ENCODE measurements at regions not wholly inside any gene's neighbourhood (a gene's known extent, or its start where the extent isn't known, plus 50 kb on each side); places are given as distances from the start of the nearest gene placed in this dataset.

- no peak overlapping the region for H3K27ac Mint-ChIP-seq
- no peaks in the 10 kb centered on the region for H3K36me3 ChIP-seq
Measured at GRCh38 chr2:13485256-13485655, 768.5 kb downstream of the TRIB2 start.

GRCh38 chr2:13488965-13489364 is 772.2 kb downstream of the TRIB2 start:
- Histone ChIP-seq H4K20me1 (ENCODE audit: low read depth) (no peaks in the 10 kb centered on the region), H3K9me3 (ENCODE audit: low read depth) (peaks cover 5% of the 10 kb centered on the region), H3K4me3 (no peak overlapping the region), H3K27ac (no peak overlapping the region), H3K79me2 (ENCODE audit: low read depth) (no peaks in the 10 kb centered on the region), H3K9ac (no peak overlapping the region), H3K4me1 (no peaks in the 10 kb centered on the region), H3K36me3 (no peaks in the 10 kb centered on the region), H2AFZ (replicated peaks) (no peak overlapping the region), H3K4me2 (no peak overlapping the region), H3K27me3 (no peaks in the 10 kb centered on the region), H3F3A (ENCODE audit: low read depth) (no peaks in the 10 kb centered on the region)
- H3K36me3 Mint-ChIP-seq: no peaks in the 10 kb centered on the region
- peaks cover 5% of the 10 kb centered on the region for H3K4me1 Mint-ChIP-seq
- no peak for DNase-seq (ENCODE audit: low spot score)
- no peaks in the 10 kb centered on the region for H3K9me3 Mint-ChIP-seq
- no peaks in the 10 kb centered on the region for H3K27me3 Mint-ChIP-seq (ENCODE audit: insufficient read depth, low read depth)
- H3K4me3 Mint-ChIP-seq: no peak overlapping the region
- no peak overlapping the region for H3K27ac Mint-ChIP-seq
- TF ChIP-seq CTCF (IDR thresholded peaks at IDR 0.05) (no peak), EZH2phosphoT487 (IDR thresholded peaks at IDR 0.05) (no peak), EZH2 (IDR thresholded peaks at IDR 0.05) (no peak)

More at GRCh38 chr2:13485256-13485655, 768.5 kb downstream of the TRIB2 start:
- H3K4me2 ChIP-seq: no peak overlapping the region
- no peak overlapping the region for H2AFZ ChIP-seq (replicated peaks)
- H3K79me2 ChIP-seq (ENCODE audit: low read depth): no peaks in the 10 kb centered on the region
- no peak overlapping the region for H3K9ac ChIP-seq
- H3K4me3 Mint-ChIP-seq: no peak overlapping the region
- no peaks in the 10 kb centered on the region for H3K9me3 Mint-ChIP-seq
- no peak for DNase-seq (ENCODE audit: low spot score)
- H3F3A ChIP-seq (ENCODE audit: low read depth): no peaks in the 10 kb centered on the region
- H3K4me1 ChIP-seq: no peaks in the 10 kb centered on the region
- no peaks in the 10 kb centered on the region for H3K27me3 ChIP-seq
- no peaks in the 10 kb centered on the region for H3K9me3 ChIP-seq (ENCODE audit: low read depth)
- H3K36me3 Mint-ChIP-seq: no peaks in the 10 kb centered on the region
- H3K4me3 ChIP-seq: no peak overlapping the region
- no peaks in the 10 kb centered on the region for H3K27me3 Mint-ChIP-seq (ENCODE audit: insufficient read depth, low read depth)
- no peaks in the 10 kb centered on the region for H4K20me1 ChIP-seq (ENCODE audit: low read depth)
- TF ChIP-seq EZH2 (IDR thresholded peaks at IDR 0.05) (no peak), CTCF (IDR thresholded peaks at IDR 0.05) (no peak), EZH2phosphoT487 (IDR thresholded peaks at IDR 0.05) (no peak)
- H3K27ac ChIP-seq: no peak overlapping the region
- peaks cover 5% of the 10 kb centered on the region for H3K4me1 Mint-ChIP-seq

- no peaks in the 10 kb centered on the region for H3K27me3 ChIP-seq
- DNase-seq (ENCODE audit: low spot score): no peak
- no peaks in the 10 kb centered on the region for H4K20me1 ChIP-seq (ENCODE audit: low read depth)
- no peak overlapping the region for H3K4me3 Mint-ChIP-seq
- no peaks in the 10 kb centered on the region for H3K79me2 ChIP-seq (ENCODE audit: low read depth)
- H3K9me3 ChIP-seq (ENCODE audit: low read depth): peaks cover 9% of the 10 kb centered on the region
- no peaks in the 10 kb centered on the region for H3K27me3 Mint-ChIP-seq (ENCODE audit: insufficient read depth, low read depth)
- H3F3A ChIP-seq (ENCODE audit: low read depth): no peaks in the 10 kb centered on the region
- no peak overlapping the region for H2AFZ ChIP-seq (replicated peaks)
- H3K9ac ChIP-seq: no peak overlapping the region
- H3K9me3 Mint-ChIP-seq: no peaks in the 10 kb centered on the region
- H3K36me3 Mint-ChIP-seq: no peaks in the 10 kb centered on the region
- H3K4me1 Mint-ChIP-seq: no peaks in the 10 kb centered on the region
- H3K4me3 ChIP-seq: no peak overlapping the region
- TF ChIP-seq CTCF (IDR thresholded peaks at IDR 0.05): no peak
- TF ChIP-seq EZH2phosphoT487 (IDR thresholded peaks at IDR 0.05): no peak
- no peak for TF ChIP-seq EZH2 (IDR thresholded peaks at IDR 0.05)
- no peak overlapping the region for H3K27ac Mint-ChIP-seq
- no peaks in the 10 kb centered on the region for H3K4me1 ChIP-seq
- H3K4me2 ChIP-seq: no peak overlapping the region
- H3K36me3 ChIP-seq: no peaks in the 10 kb centered on the region
- H3K27ac ChIP-seq: no peak overlapping the region
Measured at GRCh38 chr2:13492262-13492661, 775.5 kb downstream of the TRIB2 start.
